ENCODE measurements at regions not wholly inside any gene's neighbourhood (a gene's known extent, or its start where the extent isn't known, plus 50 kb on each side); places are given as distances from the start of the nearest gene placed in this dataset.

- no peak for DNase-seq
Observed at GRCh38 chr3:153072382-153072781, 89.6 kb upstream of the RAP2B start.

GRCh38 chr3:153072856-153073255 is 89.2 kb upstream of the RAP2B start:
- DNase-seq = no peak

GRCh38 chr3:153073636-153074035 is 88.4 kb upstream of the RAP2B start:
- DNase-seq = no peak

- no peak for DNase-seq
Observed at GRCh38 chr3:153078826-153079225, 83.2 kb upstream of the RAP2B start.

- no peak for DNase-seq
Observed at GRCh38 chr3:153079386-153079785, 82.6 kb upstream of the RAP2B start.

- DNase-seq = no peak
Observed at GRCh38 chr3:153080778-153081240, 81.2 kb upstream of the RAP2B start.

GRCh38 chr3:153084431-153084830 is 77.6 kb upstream of the RAP2B start:
- no peak for DNase-seq

GRCh38 chr3:153087595-153088566 is 74.1 kb upstream of the RAP2B start:
- DNase-seq = no peak

- DNase-seq = no peak
Observed at GRCh38 chr3:153089620-153090019, 72.4 kb upstream of the RAP2B start.

- no peak for DNase-seq
Observed at GRCh38 chr3:153090973-153091372, 71.1 kb upstream of the RAP2B start.

- DNase-seq = no peak
Observed at GRCh38 chr3:153093629-153094028, 68.4 kb upstream of the RAP2B start.

GRCh38 chr3:153094386-153094785 is 67.6 kb upstream of the RAP2B start:
- DNase-seq = no peak

- no peak for DNase-seq
Observed at GRCh38 chr3:153095441-153095840, 66.6 kb upstream of the RAP2B start.

GRCh38 chr3:153096731-153097131 is 65.3 kb upstream of the RAP2B start:
- DNase-seq = no peak

- no peak for DNase-seq
Observed at GRCh38 chr3:153097213-153097612, 64.8 kb upstream of the RAP2B start.

- DNase-seq = no peak
Observed at GRCh38 chr3:153099131-153099530, 62.9 kb upstream of the RAP2B start.

GRCh38 chr3:153103406-153103945 is 58.5 kb upstream of the RAP2B start:
- no peak for DNase-seq

GRCh38 chr3:153110041-153110440 is 52.0 kb upstream of the RAP2B start:
- no peak for DNase-seq

- no peak for DNase-seq
Observed at GRCh38 chr3:153111016-153111415, 51.0 kb upstream of the RAP2B start.

Data from nucleus accumbens (tissue), 56 donors.